ENCODE measurements at regions not wholly inside any gene's neighbourhood (a gene's known extent, or its start where the extent isn't known, plus 50 kb on each side); places are given as distances from the start of the nearest gene placed in this dataset.

- TF ChIP-seq, protein P1, sequence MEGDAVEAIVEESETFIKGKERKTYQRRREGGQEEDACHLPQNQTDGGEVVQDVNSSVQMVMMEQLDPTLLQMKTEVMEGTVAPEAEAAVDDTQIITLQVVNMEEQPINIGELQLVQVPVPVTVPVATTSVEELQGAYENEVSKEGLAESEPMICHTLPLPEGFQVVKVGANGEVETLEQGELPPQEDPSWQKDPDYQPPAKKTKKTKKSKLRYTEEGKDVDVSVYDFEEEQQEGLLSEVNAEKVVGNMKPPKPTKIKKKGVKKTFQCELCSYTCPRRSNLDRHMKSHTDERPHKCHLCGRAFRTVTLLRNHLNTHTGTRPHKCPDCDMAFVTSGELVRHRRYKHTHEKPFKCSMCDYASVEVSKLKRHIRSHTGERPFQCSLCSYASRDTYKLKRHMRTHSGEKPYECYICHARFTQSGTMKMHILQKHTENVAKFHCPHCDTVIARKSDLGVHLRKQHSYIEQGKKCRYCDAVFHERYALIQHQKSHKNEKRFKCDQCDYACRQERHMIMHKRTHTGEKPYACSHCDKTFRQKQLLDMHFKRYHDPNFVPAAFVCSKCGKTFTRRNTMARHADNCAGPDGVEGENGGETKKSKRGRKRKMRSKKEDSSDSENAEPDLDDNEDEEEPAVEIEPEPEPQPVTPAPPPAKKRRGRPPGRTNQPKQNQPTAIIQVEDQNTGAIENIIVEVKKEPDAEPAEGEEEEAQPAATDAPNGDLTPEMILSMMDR (conservative IDR thresholded peaks at IDR 0.05; ENCODE audit: low read depth, low read length), result peak; percentile 21; the same call in 1 of the 2 replicates
- no peak for TF ChIP-seq EZH2 (IDR thresholded peaks at IDR 0.05; ENCODE audit: borderline replicate concordance, low read depth, low read length, poor library complexity, severe bottlenecking)
- DNase-seq (ENCODE audit: low spot score), result no peak
- ChIA-PET CTCF (no interaction called here), POLR2A (ENCODE audit: low non-redundant PET) (no interaction called here)
- Histone ChIP-seq H3K27me3 (replicated peaks; ENCODE audit: insufficient read depth, low read depth, low read length, poor library complexity) (no peaks in the 10 kb centered on the region), H3K36me3 (ENCODE audit: insufficient read depth, low read length, poor library complexity, severe bottlenecking) (no peaks in the 10 kb centered on the region), H3K9me3 (ENCODE audit: low read depth, low read length, poor library complexity, severe bottlenecking) (no peaks in the 10 kb centered on the region), H3K4me1 (ENCODE audit: insufficient read depth, low read length, poor library complexity, severe bottlenecking) (no peaks in the 10 kb centered on the region), H3K27ac (ENCODE audit: low read depth, low read length, poor library complexity, severe bottlenecking) (no peak overlapping the region), H3K4me3 (ENCODE audit: low read depth, low read length, poor library complexity, severe bottlenecking) (no peak overlapping the region)
- intact Hi-C loops (cut with micrococcal nuclease; ENCODE audit: unreplicated experiment), result no loop called here
- no TSS peak for BruUV-seq (replicated peaks)
These were observed 113.3 kb upstream of the H2AZ1 start for GRCh38 chr4:100063355-100063754.

DNA sequence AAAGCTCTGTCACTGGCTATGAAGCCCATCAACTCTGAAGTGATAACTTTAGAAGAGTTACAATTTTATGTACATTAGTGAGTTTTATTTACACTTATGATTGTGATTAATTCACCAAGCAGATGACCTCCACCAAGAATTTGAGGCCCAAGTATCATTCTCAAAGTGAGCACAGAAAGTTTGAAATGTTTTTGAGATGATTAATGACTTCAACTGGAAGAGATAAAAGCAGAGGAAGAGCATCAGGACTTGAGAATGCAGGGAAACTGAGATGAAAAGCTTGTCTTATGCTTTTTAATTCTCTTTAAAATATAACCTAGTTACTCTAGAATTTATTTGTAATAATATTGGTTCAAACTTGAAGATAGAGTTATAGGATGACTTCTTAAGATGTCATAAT is 112.8 kb upstream of the H2AZ1 start:
- Histone ChIP-seq H3K4me1 (ENCODE audit: insufficient read depth, low read length, poor library complexity, severe bottlenecking) (no peaks in the 10 kb centered on the region), H3K4me3 (ENCODE audit: low read depth, low read length, poor library complexity, severe bottlenecking) (no peak overlapping the region), H3K36me3 (ENCODE audit: insufficient read depth, low read length, poor library complexity, severe bottlenecking) (no peaks in the 10 kb centered on the region), H3K9me3 (ENCODE audit: low read depth, low read length, poor library complexity, severe bottlenecking) (no peaks in the 10 kb centered on the region), H3K27me3 (replicated peaks; ENCODE audit: insufficient read depth, low read depth, low read length, poor library complexity) (no peaks in the 10 kb centered on the region), H3K27ac (ENCODE audit: low read depth, low read length, poor library complexity, severe bottlenecking) (no peak overlapping the region)
- ChIA-PET CTCF (no interaction called here), POLR2A (ENCODE audit: low non-redundant PET) (no interaction called here)
- no TSS peak for BruUV-seq (replicated peaks)
- DNase-seq (ENCODE audit: low spot score), result no peak
- intact Hi-C loops (cut with micrococcal nuclease; ENCODE audit: unreplicated experiment), result no loop called here
- TF ChIP-seq, protein P1 (conservative IDR thresholded peaks at IDR 0.05; ENCODE audit: low read depth, low read length), result no peak
- no peak for TF ChIP-seq EZH2 (IDR thresholded peaks at IDR 0.05; ENCODE audit: borderline replicate concordance, low read depth, low read length, poor library complexity, severe bottlenecking)

- Histone ChIP-seq H3K27ac (ENCODE audit: low read depth, low read length, poor library complexity, severe bottlenecking) (no peak overlapping the region), H3K9me3 (ENCODE audit: low read depth, low read length, poor library complexity, severe bottlenecking) (no peaks in the 10 kb centered on the region), H3K4me3 (ENCODE audit: low read depth, low read length, poor library complexity, severe bottlenecking) (no peak overlapping the region), H3K36me3 (ENCODE audit: insufficient read depth, low read length, poor library complexity, severe bottlenecking) (no peaks in the 10 kb centered on the region), H3K4me1 (ENCODE audit: insufficient read depth, low read length, poor library complexity, severe bottlenecking) (no peaks in the 10 kb centered on the region), H3K27me3 (replicated peaks; ENCODE audit: insufficient read depth, low read depth, low read length, poor library complexity) (no peaks in the 10 kb centered on the region)
- POLR2A ChIA-PET (ENCODE audit: low non-redundant PET), result no interaction called here
- intact Hi-C loops (cut with micrococcal nuclease; ENCODE audit: unreplicated experiment), result no loop called here
- DNase-seq (ENCODE audit: low spot score), result no peak
- CTCF ChIA-PET, result no interaction called here
- no peak for TF ChIP-seq EZH2 (IDR thresholded peaks at IDR 0.05; ENCODE audit: borderline replicate concordance, low read depth, low read length, poor library complexity, severe bottlenecking)
- no TSS peak for BruUV-seq (replicated peaks)
These were observed 111.8 kb upstream of the H2AZ1 start for GRCh38 chr4:100061835-100062234.

DNA sequence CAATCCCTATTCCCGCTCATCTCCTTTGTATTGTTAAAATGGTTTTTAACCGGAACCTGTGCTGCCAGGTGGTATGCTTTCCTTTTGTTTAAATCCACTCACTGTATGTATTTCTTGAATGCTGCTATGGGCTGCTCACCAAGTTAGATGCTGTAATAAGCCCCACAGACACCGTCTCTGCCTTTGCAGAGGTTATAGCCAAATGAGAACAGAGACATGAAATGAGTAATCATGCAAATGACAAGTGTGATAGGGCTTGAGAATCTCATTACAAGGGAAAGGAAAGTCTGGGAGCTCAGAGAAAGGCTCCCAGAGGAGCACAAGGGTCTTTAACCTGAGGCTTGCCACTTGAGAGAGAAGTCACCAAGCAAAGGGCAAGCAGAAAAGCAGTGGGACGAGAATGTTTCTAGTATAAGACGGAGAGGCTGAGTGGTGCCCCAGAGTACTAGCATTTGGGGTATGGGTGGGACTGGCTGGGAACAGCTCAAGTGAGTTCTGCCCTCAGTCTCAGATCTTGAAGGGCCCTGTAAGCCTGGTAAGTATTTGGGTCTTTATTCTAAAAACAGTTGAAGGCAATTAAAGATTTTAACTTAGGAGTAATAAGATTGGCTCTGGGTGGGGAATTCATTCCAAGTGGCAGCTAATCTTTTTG is 110.8 kb upstream of the H2AZ1 start:
- no peaks in the 10 kb centered on the region for H3K4me1 ChIP-seq (ENCODE audit: insufficient read depth, low read length, poor library complexity, severe bottlenecking)
- H3K36me3 ChIP-seq (ENCODE audit: insufficient read depth, low read length, poor library complexity, severe bottlenecking), result no peaks in the 10 kb centered on the region
- no peak overlapping the region for H3K4me3 ChIP-seq (ENCODE audit: low read depth, low read length, poor library complexity, severe bottlenecking)
- intact Hi-C loops (cut with micrococcal nuclease; ENCODE audit: unreplicated experiment), result no loop called here
- TF ChIP-seq, protein P1 (conservative IDR thresholded peaks at IDR 0.05; ENCODE audit: low read depth, low read length), result no peak
- TF ChIP-seq EZH2 (IDR thresholded peaks at IDR 0.05; ENCODE audit: borderline replicate concordance, low read depth, low read length, poor library complexity, severe bottlenecking), result no peak
- POLR2A ChIA-PET (ENCODE audit: low non-redundant PET), result no interaction called here
- BruUV-seq (replicated peaks), result no TSS peak
- H3K27me3 ChIP-seq (replicated peaks; ENCODE audit: insufficient read depth, low read depth, low read length, poor library complexity), result no peaks in the 10 kb centered on the region
- no peak for DNase-seq (ENCODE audit: low spot score)
- CTCF ChIA-PET, result no interaction called here
- no peaks in the 10 kb centered on the region for H3K9me3 ChIP-seq (ENCODE audit: low read depth, low read length, poor library complexity, severe bottlenecking)
- no peak overlapping the region for H3K27ac ChIP-seq (ENCODE audit: low read depth, low read length, poor library complexity, severe bottlenecking)

Measured in A673 (cell line).